Neural progenitor cell (in vitro differentiated cells): ENCODE measurements at regions not wholly inside any gene's neighbourhood (a gene's known extent, or its start where the extent isn't known, plus 50 kb on each side); places are given as distances from the start of the nearest gene placed in this dataset.

Experiments used
- CTCF ChIP-seq: fragments of 200-600 bp; sonication (generic); IDR thresholded peaks from 2 replicates; pipeline ENCODE4 v1.5.1; 2017; ENCODE audit warnings: antibody characterized with exemption, mild to moderate bottlenecking
- EZH2 ChIP-seq: fragments of 200-600 bp; sonication (generic); IDR thresholded peaks from 2 replicates; pipeline ENCODE4 v1.6.1; 2017; ENCODE audit warnings: antibody characterized with exemption, mild to moderate bottlenecking, moderate library complexity
- EZH2phosphoT487 ChIP-seq: fragments of 200-600 bp; sonication (generic); IDR thresholded peaks from 2 replicates; pipeline ENCODE4 v1.6.1; 2017; ENCODE audit warnings: antibody characterized with exemption

DNA sequence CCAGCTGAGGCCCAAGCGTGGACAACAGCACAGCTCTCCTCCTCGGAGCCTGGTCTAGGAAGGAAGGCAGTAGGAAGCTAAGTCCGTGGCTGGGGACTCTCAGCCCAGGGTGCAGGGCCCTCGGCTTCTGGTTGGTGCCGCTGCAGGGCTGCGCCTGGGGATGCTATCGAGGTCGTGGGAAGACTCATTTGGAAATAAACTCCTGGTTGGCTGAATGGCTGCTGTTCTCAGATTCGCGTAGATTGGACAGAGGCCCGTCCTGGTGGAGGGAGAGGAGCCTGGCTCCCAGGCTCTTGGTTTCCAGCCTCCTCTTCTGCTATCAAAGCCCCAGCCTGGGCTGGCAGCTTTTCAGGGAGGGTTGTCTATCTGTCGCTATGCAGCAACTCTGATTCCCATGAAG, 152.6 kb upstream of the FZD8 start:
- TF ChIP-seq CTCF (no peak), EZH2phosphoT487 (no peak), EZH2 (no peak)
